GM12872 (cell line): ENCODE measurements at regions not wholly inside any gene's neighbourhood (a gene's known extent, or its start where the extent isn't known, plus 50 kb on each side); places are given as distances from the start of the nearest gene placed in this dataset.

Experiments
- CTCF ChIP-seq: IDR thresholded peaks from 3 replicates; pipeline ENCODE4 v1.5.1; 2011; ENCODE audit warnings: low read depth, mild to moderate bottlenecking, low read length, moderate library complexity; ENCODE audit not compliant: insufficient read depth

- TF ChIP-seq CTCF, result no peak
These were observed 447.8 kb upstream of the SPHKAP start for GRCh38 chr2:228629251-228629650.

- TF ChIP-seq CTCF, result no peak
These were observed 447.2 kb upstream of the SPHKAP start for GRCh38 chr2:228628682-228629081.

- TF ChIP-seq CTCF, result no peak
These were observed 446.0 kb upstream of the SPHKAP start for GRCh38 chr2:228627510-228627909.

- no peak for TF ChIP-seq CTCF
These were observed 444.0 kb upstream of the SPHKAP start for GRCh38 chr2:228625481-228625880.

GRCh38 chr2:228624733-228625132, 443.2 kb upstream of the SPHKAP start:
- no peak for TF ChIP-seq CTCF

GRCh38 chr2:228615496-228615895, 434.0 kb upstream of the SPHKAP start:
- TF ChIP-seq CTCF, result no peak

GRCh38 chr2:228614741-228615140, 433.3 kb upstream of the SPHKAP start:
- TF ChIP-seq CTCF, result no peak

- TF ChIP-seq CTCF, result no peak
These were observed 431.8 kb upstream of the SPHKAP start for GRCh38 chr2:228613133-228613850.
